Smooth muscle cell (in vitro differentiated cells): ENCODE measurements at regions not wholly inside any gene's neighbourhood (a gene's known extent, or its start where the extent isn't known, plus 50 kb on each side); places are given as distances from the start of the nearest gene placed in this dataset.

Source experiments
- DNase-seq: peaks from one replicate; lab custom pipeline; 2025; ENCODE audit not compliant: unreplicated experiment; lab: John Stamatoyannopoulos, UW
- H2AFZ ChIP-seq: fragments of 200-600 bp; sonication (generic); 2 replicates; pipeline ENCODE4 v1.6.0; 2016; ENCODE audit warnings: antibody characterized with exemption, low read depth, mild to moderate bottlenecking
- H3F3A ChIP-seq: fragments of 200-600 bp; sonication (generic); 2 replicates; pipeline ENCODE4 v1.6.0; 2017; ENCODE audit warnings: antibody characterized with exemption, low read depth
- H3K27ac ChIP-seq: fragments of 200-600 bp; sonication (generic); 2 replicates; pipeline ENCODE4 v1.5.1; 2016; ENCODE audit warnings: low read depth, mild to moderate bottlenecking
- H3K27me3 ChIP-seq: fragments of 200-600 bp; sonication (generic); 2 replicates; pipeline ENCODE4 v1.6.1; 2016; ENCODE audit warnings: low read depth, mild to moderate bottlenecking
- H3K36me3 ChIP-seq: fragments of 200-600 bp; sonication (generic); 2 replicates; pipeline ENCODE4 v1.5.1; 2016; ENCODE audit warnings: low read depth
- H3K4me1 ChIP-seq: fragments of 200-600 bp; sonication (generic); 2 replicates; pipeline ENCODE4 v1.5.1; 2016; ENCODE audit warnings: low read depth
- H3K4me2 ChIP-seq: fragments of 200-600 bp; sonication (generic); 2 replicates; pipeline ENCODE4 v1.6.0; 2016; ENCODE audit warnings: mild to moderate bottlenecking
- H3K4me3 ChIP-seq: fragments of 200-600 bp; sonication (generic); 2 replicates; pipeline ENCODE4 v1.5.1; 2016; ENCODE audit warnings: mild to moderate bottlenecking
- H3K79me2 ChIP-seq: fragments of 200-600 bp; sonication (generic); 2 replicates; pipeline ENCODE4 v1.6.0; 2016; ENCODE audit warnings: low read depth, mild to moderate bottlenecking
- H3K9ac ChIP-seq: fragments of 200-600 bp; sonication (generic); 2 replicates; pipeline ENCODE4 v1.6.0; 2016; ENCODE audit warnings: low read depth
- H3K9me3 ChIP-seq: fragments of 200-600 bp; sonication (generic); replicated peaks from 2 replicates; pipeline ENCODE4 v1.5.1; 2016; ENCODE audit warnings: low read depth
- H4K20me1 ChIP-seq: fragments of 200-600 bp; sonication (generic); 2 replicates; pipeline ENCODE4 v1.6.0; 2016; ENCODE audit warnings: low read depth
- WGBS: methylation state at CpG from one replicate; pipeline ENCODE4 v1.1.7; 2016; ENCODE audit warnings: low lambda C conversion rate; 5-methylcytosine and 5-hydroxymethylcytosine counted together
- TF ChIP-seq, protein P1 (sequence below): fragments of 200-600 bp; sonication (generic); IDR thresholded peaks from 2 replicates; pipeline ENCODE4 v1.5.1; 2017; ENCODE audit warnings: borderline replicate concordance, mild to moderate bottlenecking, antibody characterized with exemption; ENCODE audit not compliant: insufficient read depth, poor library complexity, severe bottlenecking

DNA sequence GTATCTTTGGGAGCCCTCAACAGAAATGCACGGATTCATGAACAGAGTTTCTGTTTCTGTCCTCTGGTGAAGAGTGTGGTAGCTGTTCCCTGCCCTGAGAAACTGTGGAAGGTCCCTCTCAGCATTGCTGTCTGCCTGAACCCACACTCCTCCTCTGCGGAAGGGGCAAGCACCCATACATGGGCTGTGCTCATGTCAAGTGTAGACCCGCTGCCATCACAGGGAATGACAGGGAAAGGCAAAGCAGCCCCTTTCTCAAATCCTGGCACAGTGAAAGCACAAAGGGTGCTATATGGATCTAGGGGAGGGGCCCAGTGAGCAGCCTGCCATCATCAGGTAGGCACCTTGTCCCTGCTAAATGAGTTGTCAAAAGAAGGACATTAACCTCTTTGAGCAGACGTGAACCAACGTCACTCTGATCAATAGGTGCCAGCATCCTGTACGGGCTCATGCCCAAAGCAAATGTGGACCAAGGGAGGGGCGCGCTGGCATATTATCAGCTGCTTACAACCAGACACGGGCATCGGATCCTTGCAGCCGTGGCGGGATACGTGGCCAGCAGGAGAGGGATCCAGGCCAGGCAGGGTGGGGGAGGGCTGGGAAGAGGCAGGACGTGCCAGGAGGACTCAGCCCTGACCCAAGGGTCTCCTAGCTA is 231.2 kb upstream of the PMEPA1 start:
- no peak overlapping the region for H2AFZ ChIP-seq
- DNase-seq = no peak
- TF ChIP-seq, protein P1, sequence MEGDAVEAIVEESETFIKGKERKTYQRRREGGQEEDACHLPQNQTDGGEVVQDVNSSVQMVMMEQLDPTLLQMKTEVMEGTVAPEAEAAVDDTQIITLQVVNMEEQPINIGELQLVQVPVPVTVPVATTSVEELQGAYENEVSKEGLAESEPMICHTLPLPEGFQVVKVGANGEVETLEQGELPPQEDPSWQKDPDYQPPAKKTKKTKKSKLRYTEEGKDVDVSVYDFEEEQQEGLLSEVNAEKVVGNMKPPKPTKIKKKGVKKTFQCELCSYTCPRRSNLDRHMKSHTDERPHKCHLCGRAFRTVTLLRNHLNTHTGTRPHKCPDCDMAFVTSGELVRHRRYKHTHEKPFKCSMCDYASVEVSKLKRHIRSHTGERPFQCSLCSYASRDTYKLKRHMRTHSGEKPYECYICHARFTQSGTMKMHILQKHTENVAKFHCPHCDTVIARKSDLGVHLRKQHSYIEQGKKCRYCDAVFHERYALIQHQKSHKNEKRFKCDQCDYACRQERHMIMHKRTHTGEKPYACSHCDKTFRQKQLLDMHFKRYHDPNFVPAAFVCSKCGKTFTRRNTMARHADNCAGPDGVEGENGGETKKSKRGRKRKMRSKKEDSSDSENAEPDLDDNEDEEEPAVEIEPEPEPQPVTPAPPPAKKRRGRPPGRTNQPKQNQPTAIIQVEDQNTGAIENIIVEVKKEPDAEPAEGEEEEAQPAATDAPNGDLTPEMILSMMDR = no peak
- H3K9me3 ChIP-seq = no peaks in the 10 kb centered on the region
- H3K4me3 ChIP-seq = no peak overlapping the region
- H3K27me3 ChIP-seq = no peaks in the 10 kb centered on the region
- no peak overlapping the region for H3K9ac ChIP-seq
- no peaks in the 10 kb centered on the region for H3K79me2 ChIP-seq
- 93% methylated on average over 14 of the region's 14 CpGs for WGBS
- H3F3A ChIP-seq = no peaks in the 10 kb centered on the region
- no peaks in the 10 kb centered on the region for H3K36me3 ChIP-seq
- H3K4me1 ChIP-seq = no peaks in the 10 kb centered on the region
- H3K4me2 ChIP-seq = no peak overlapping the region
- no peaks in the 10 kb centered on the region for H4K20me1 ChIP-seq
- no peak overlapping the region for H3K27ac ChIP-seq

DNA sequence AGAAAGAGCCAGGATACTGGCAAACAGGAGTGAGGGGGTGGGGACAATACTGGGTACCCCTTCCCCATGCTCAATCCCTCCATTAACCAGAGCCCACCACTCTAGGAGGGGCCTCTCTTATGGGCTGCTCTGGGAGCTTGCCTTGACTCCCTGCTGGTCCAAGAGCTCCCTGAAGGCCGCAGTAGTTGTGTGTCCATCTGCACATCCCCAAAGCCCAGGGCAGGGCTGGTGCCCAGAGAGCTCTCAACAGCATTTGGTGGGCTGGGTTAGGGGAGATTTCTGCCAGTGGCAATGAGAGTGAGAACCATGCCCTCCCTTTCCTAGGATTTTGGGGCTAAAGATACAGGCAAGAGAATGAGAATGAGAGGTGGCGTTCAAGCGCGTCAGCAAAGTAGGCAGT is 230.6 kb upstream of the PMEPA1 start:
- no peaks in the 10 kb centered on the region for H3K9me3 ChIP-seq
- 100% methylated on average over 4 of the region's 4 CpGs for WGBS
- H3K4me2 ChIP-seq = no peak overlapping the region
- H3K27me3 ChIP-seq = no peaks in the 10 kb centered on the region
- TF ChIP-seq, protein P1 = no peak
- H3K4me1 ChIP-seq = no peaks in the 10 kb centered on the region
- no peaks in the 10 kb centered on the region for H3K36me3 ChIP-seq
- H3K4me3 ChIP-seq = no peak overlapping the region
- H3K9ac ChIP-seq = no peak overlapping the region
- H3K27ac ChIP-seq = no peak overlapping the region
- no peaks in the 10 kb centered on the region for H3K79me2 ChIP-seq
- no peaks in the 10 kb centered on the region for H4K20me1 ChIP-seq
- H2AFZ ChIP-seq = no peak overlapping the region
- H3F3A ChIP-seq = no peaks in the 10 kb centered on the region
- no peak for DNase-seq

DNA sequence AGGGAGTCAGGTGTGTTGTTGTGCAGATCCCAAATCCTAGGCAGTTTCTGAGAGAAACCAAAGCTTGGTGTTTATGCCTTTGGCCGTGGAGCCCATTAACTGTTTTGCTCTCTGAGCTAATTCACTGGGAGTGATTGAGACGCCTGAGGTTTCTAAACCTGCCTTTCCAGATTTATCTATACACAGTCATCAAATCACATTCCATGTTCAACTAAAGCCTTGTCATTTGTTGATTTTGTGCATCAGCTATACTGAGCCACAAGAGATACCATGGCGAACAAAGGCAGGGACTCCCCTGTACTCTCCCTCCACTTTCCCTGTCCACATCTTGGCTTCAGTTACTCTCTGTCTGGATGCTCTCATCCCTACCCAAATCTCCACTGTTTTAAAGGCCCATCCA is 229.7 kb upstream of the PMEPA1 start:
- TF ChIP-seq, protein P1 = no peak

More for the DNA sequence above, 229.7 kb upstream of the PMEPA1 start:
- no peaks in the 10 kb centered on the region for H3F3A ChIP-seq
- H3K4me3 ChIP-seq = no peak overlapping the region
- H4K20me1 ChIP-seq = no peaks in the 10 kb centered on the region
- peak overlapping the region; percentile 7 for H3K4me2 ChIP-seq
- no peaks in the 10 kb centered on the region for H3K36me3 ChIP-seq
- no peaks in the 10 kb centered on the region for H3K4me1 ChIP-seq
- H3K27ac ChIP-seq = no peak overlapping the region
- DNase-seq = no peak
- no peak overlapping the region for H3K9ac ChIP-seq
- no peaks in the 10 kb centered on the region for H3K79me2 ChIP-seq
- H3K9me3 ChIP-seq = no peaks in the 10 kb centered on the region
- no peaks in the 10 kb centered on the region for H3K27me3 ChIP-seq
- H2AFZ ChIP-seq = no peak overlapping the region
- 75% methylated on average over 3 of the region's 3 CpGs for WGBS
